IPS DF 6.9 (cell line): ENCODE measurements at regions not wholly inside any gene's neighbourhood (a gene's known extent, or its start where the extent isn't known, plus 50 kb on each side); places are given as distances from the start of the nearest gene placed in this dataset.

ENCODE experiments used
- DNase-seq: peaks from one replicate; pipeline ENCODE4 v3.0.0-alpha.2; 2013; ENCODE audit warnings: low read depth, low spot score
- H3K27ac ChIP-seq: one replicate; pipeline ENCODE4 v1.5.1; 2013; ENCODE audit warnings: low read length, control low read depth
- H3K27me3 ChIP-seq: 2 replicates; pipeline ENCODE4 v1.6.1; 2013; ENCODE audit warnings: mild to moderate bottlenecking, low read length; ENCODE audit not compliant: control insufficient read depth, insufficient read depth
- H3K36me3 ChIP-seq: 2 replicates; pipeline ENCODE4 v1.6.1; 2013; ENCODE audit warnings: low read length; ENCODE audit not compliant: control insufficient read depth, insufficient read depth
- H3K4me1 ChIP-seq: 2 replicates; pipeline ENCODE4 v1.6.1; 2013; ENCODE audit warnings: low read length; ENCODE audit not compliant: control insufficient read depth, insufficient read depth
- H3K4me3 ChIP-seq: 2 replicates; pipeline ENCODE4 v1.5.1; 2013; ENCODE audit warnings: mild to moderate bottlenecking, low read length
- H3K9me3 ChIP-seq: 2 replicates; pipeline ENCODE4 v1.6.1; 2013; ENCODE audit warnings: low read length, inconsistent platforms; ENCODE audit not compliant: control insufficient read depth, insufficient read depth
- WGBS: extraction: QIAGEN DNeasy Blood & Tissue Kit; methylation state at CpG from one replicate; pipeline ENCODE4 v1.1.7; 2013; ENCODE audit warnings: mixed read lengths, missing lambda C conversion rate; ENCODE audit not compliant: insufficient read length, insufficient coverage; 5-methylcytosine and 5-hydroxymethylcytosine counted together

- no peaks in the 10 kb centered on the region for H3K4me1 ChIP-seq
- no peaks in the 10 kb centered on the region for H3K36me3 ChIP-seq
- no peak overlapping the region for H3K4me3 ChIP-seq
- no CpG with 5 or more reads among the region's 3 CpGs for WGBS
- no peak for DNase-seq
- no peaks in the 10 kb centered on the region for H3K9me3 ChIP-seq
- no peak overlapping the region for H3K27ac ChIP-seq
- no peaks in the 10 kb centered on the region for H3K27me3 ChIP-seq
These were observed 793.7 kb upstream of the LRRC4C start for GRCh38 chr11:42253156-42253555.

DNA sequence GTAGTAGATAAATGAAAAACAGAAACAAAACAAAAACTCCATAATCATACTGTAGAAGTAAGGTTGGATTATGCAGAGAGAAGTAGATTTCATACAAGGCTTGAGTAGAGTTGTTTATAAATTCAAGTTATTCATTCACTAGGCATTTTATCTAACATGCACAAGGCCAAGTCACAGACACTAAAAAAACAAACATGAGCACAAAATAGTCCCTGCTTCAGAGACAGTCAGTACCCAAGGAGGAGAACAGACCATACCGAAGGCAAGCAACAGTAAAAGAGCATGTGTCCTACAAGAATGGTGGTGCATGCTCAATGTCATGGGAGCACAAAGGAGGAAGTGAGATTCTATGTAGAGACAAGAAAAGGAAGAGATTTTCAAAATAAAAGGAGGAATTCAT lies 796.5 kb upstream of the LRRC4C start:
- no peak overlapping the region for H3K27ac ChIP-seq
- H3K36me3 ChIP-seq: no peaks in the 10 kb centered on the region
- no CpG with 5 or more reads among the region's 1 CpG for WGBS
- no peaks in the 10 kb centered on the region for H3K27me3 ChIP-seq
- H3K9me3 ChIP-seq: no peaks in the 10 kb centered on the region
- no peaks in the 10 kb centered on the region for H3K4me1 ChIP-seq
- no peak for DNase-seq
- no peak overlapping the region for H3K4me3 ChIP-seq

DNA sequence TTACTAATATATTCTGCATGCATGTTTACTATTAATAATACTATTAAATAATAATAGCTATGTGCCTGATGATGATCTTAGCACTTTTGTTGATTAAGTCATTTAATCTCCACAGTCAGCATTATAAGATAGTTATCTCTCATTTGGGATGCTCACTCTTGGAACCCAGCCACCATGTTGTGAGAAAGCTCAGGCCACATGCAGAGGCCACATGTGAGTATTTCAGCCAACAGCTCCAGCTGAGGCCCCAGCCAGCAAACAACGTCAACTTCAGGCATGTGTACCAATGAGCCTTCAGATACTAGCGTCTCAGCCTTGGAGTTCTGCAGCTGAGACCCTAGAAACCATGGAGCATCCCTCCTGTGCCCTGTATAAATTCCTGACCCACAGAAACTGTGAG lies 798.1 kb upstream of the LRRC4C start:
- DNase-seq: no peak
- no CpG with 5 or more reads among the region's 2 CpGs for WGBS
- no peaks in the 10 kb centered on the region for H3K4me1 ChIP-seq
- no peaks in the 10 kb centered on the region for H3K27me3 ChIP-seq
- no peaks in the 10 kb centered on the region for H3K36me3 ChIP-seq
- no peak overlapping the region for H3K4me3 ChIP-seq
- no peak overlapping the region for H3K27ac ChIP-seq
- H3K9me3 ChIP-seq: no peaks in the 10 kb centered on the region

GRCh38 chr11:42265072-42265471 lies 805.6 kb upstream of the LRRC4C start:
- H3K4me1 ChIP-seq: no peaks in the 10 kb centered on the region
- H3K9me3 ChIP-seq: no peaks in the 10 kb centered on the region
- H3K27me3 ChIP-seq: no peaks in the 10 kb centered on the region
- no peak for DNase-seq
- no peak overlapping the region for H3K4me3 ChIP-seq
- no CpG with 5 or more reads among the region's 7 CpGs for WGBS
- no peak overlapping the region for H3K27ac ChIP-seq
- no peaks in the 10 kb centered on the region for H3K36me3 ChIP-seq

DNA sequence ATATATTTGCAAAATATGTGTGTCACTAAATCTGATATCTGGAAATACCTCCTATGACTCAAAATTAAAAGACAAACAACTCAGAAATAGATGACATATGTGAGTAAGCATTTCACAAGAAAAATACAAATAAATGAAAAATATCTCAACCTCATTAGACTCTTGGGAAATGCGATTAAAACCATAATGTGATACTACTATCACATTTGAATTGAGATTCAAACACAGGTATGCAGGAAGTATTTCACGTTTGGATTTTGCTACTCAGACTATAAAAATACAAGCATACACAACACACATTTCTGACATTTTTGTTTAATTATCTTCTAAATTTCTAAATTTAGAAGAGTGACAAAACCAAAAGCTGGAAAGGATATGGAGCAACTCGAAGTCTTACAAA lies 811.9 kb upstream of the LRRC4C start:
- Histone ChIP-seq H3K27me3 (no peaks in the 10 kb centered on the region), H3K4me3 (no peak overlapping the region), H3K4me1 (no peaks in the 10 kb centered on the region), H3K27ac (no peak overlapping the region), H3K9me3 (no peaks in the 10 kb centered on the region), H3K36me3 (no peaks in the 10 kb centered on the region)
- no peak for DNase-seq
- no CpG with 5 or more reads among the region's 3 CpGs for WGBS

DNA sequence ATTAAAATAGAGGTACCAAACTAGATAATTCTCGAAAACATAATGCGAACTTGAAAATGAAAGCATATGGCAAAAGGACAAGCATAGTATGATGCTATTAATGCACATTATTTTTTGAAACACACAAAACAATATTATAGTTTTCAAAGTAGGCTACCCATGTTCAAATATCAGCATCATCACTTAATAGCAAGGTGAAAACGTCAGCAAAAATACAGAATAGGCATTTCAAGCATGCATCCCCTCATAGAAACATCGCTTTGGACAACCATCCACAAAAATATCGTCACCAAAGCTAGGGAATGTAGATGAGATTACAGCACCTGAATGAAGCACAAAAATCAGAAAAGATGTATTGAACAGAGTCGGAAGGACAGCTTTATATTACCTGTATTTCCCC lies 814.5 kb upstream of the LRRC4C start:
- Histone ChIP-seq H3K27me3 (no peaks in the 10 kb centered on the region), H3K4me3 (no peak overlapping the region), H3K4me1 (no peaks in the 10 kb centered on the region), H3K36me3 (no peaks in the 10 kb centered on the region), H3K9me3 (no peaks in the 10 kb centered on the region), H3K27ac (no peak overlapping the region)
- no CpG with 5 or more reads among the region's 6 CpGs for WGBS
- DNase-seq: no peak

DNA sequence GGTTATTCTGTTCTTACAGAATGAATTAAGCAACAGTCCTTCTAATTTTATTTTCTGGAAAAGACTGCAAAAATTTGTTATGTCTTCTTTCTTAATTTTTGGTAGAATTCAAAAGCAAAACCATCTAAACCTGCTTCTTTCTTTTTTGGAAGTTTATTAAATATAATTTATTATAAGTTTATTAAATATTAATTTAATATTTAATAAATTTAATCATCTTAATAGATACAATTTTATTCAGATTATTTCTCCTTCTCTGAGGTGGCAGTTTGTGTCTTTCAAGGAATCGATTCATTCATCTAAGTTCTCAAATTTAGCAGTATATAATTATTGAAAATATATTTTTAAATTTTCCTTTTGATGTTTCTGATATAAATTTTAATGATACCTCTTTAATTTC lies 837.5 kb upstream of the LRRC4C start:
- H3K36me3 ChIP-seq: no peaks in the 10 kb centered on the region
- DNase-seq: no peak
- H3K4me3 ChIP-seq: no peak overlapping the region
- no peaks in the 10 kb centered on the region; the same call in 1 of the 2 replicates for H3K9me3 ChIP-seq
- no peaks in the 10 kb centered on the region for H3K27me3 ChIP-seq
- WGBS: no CpG with 5 or more reads among the region's 1 CpG
- H3K4me1 ChIP-seq: no peaks in the 10 kb centered on the region
- H3K27ac ChIP-seq: no peak overlapping the region

DNA sequence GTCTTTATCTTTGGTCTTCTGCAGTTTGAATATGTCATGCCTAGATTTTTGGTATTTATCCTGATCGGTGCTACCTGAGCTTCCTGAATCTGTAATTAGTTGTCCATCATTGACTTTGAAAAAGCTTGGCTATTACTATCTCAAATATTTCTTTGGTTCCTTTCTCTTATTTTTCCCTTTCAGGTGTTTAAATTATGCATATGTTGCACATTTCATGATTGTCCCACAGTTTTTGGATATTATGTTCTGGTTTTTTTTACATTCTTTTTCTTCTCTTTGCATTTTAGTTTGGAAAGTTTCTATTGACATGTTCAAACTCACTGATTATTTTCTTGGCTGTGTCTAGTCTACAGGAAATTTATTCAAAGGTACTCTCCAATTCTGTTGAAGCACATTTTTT lies 840.3 kb upstream of the LRRC4C start:
- Histone ChIP-seq H3K27me3 (no peaks in the 10 kb centered on the region), H3K27ac (no peak overlapping the region), H3K4me3 (no peak overlapping the region), H3K9me3 (no peaks in the 10 kb centered on the region; the same call in 1 of the 2 replicates), H3K36me3 (no peaks in the 10 kb centered on the region), H3K4me1 (no peaks in the 10 kb centered on the region)
- WGBS: no CpG with 5 or more reads among the region's 1 CpG
- no peak for DNase-seq

- H3K27ac ChIP-seq: no peak overlapping the region
- no peak overlapping the region for H3K4me3 ChIP-seq
- H3K4me1 ChIP-seq: no peaks in the 10 kb centered on the region
- no CpG with 5 or more reads among the region's 2 CpGs for WGBS
- no peaks in the 10 kb centered on the region; the same call in 1 of the 2 replicates for H3K9me3 ChIP-seq
- no peaks in the 10 kb centered on the region for H3K27me3 ChIP-seq
- no peaks in the 10 kb centered on the region for H3K36me3 ChIP-seq
- DNase-seq: no peak
These were observed 842.3 kb upstream of the LRRC4C start for GRCh38 chr11:42301777-42302176.

- DNase-seq: no peak
- Histone ChIP-seq H3K27ac (no peak overlapping the region), H3K9me3 (no peaks in the 10 kb centered on the region), H3K4me1 (no peaks in the 10 kb centered on the region), H3K36me3 (no peaks in the 10 kb centered on the region), H3K4me3 (no peak overlapping the region), H3K27me3 (no peaks in the 10 kb centered on the region)
- no CpG with 5 or more reads among the region's 3 CpGs for WGBS
These were observed 852.1 kb upstream of the LRRC4C start for GRCh38 chr11:42311514-42311913.

DNA sequence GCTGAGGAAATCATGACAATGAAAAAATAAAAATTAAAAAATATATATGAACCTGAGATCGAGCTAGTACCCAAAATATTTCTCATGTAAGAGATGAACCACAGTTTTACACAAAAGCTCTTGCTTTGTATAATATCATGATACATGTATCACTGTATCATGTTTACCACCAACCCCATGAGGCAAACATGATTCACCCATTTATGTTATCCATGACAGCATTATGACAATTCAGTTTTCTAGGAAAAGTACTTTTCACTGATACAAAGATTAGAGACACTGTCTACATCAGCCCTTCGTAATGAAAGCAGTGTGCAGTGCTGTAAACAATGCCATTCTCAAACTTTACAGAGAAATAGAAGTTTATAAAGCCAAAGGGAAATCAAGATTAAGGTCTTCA lies 852.5 kb upstream of the LRRC4C start:
- H3K4me3 ChIP-seq: no peak overlapping the region
- H3K27ac ChIP-seq: no peak overlapping the region
- no peaks in the 10 kb centered on the region for H3K27me3 ChIP-seq
- no peaks in the 10 kb centered on the region for H3K9me3 ChIP-seq
- no peak for DNase-seq
- H3K4me1 ChIP-seq: no peaks in the 10 kb centered on the region
- H3K36me3 ChIP-seq: no peaks in the 10 kb centered on the region
- no CpG with 5 or more reads among the region's 2 CpGs for whole genome bisulfite sequencing
